Glutamatergic neuron (in vitro differentiated cells): ENCODE measurements at regions not wholly inside any gene's neighbourhood (a gene's known extent, or its start where the extent isn't known, plus 50 kb on each side); places are given as distances from the start of the nearest gene placed in this dataset.

Experiments
- DNase-seq: peaks from one replicate; pipeline ENCODE4 v3.0.0; 2022
- H3K27ac Mint-ChIP-seq: one replicate; pipeline ENCODE4 v1.8.0; 2020; ENCODE audit warnings: mild to moderate bottlenecking, mixed read lengths, inconsistent platforms; ENCODE audit not compliant: unreplicated experiment
- H3K27me3 Mint-ChIP-seq: one replicate; pipeline ENCODE4 v1.8.0; 2020; ENCODE audit warnings: mild to moderate bottlenecking, moderate library complexity, mixed read lengths, inconsistent platforms; ENCODE audit not compliant: unreplicated experiment
- H3K36me3 Mint-ChIP-seq: one replicate; pipeline ENCODE4 v1.8.0; 2020; ENCODE audit warnings: mild to moderate bottlenecking, mixed read lengths, inconsistent platforms; ENCODE audit not compliant: unreplicated experiment
- H3K4me1 Mint-ChIP-seq: one replicate; pipeline ENCODE4 v1.8.0; 2020; ENCODE audit warnings: mild to moderate bottlenecking, low read depth, mixed read lengths, inconsistent platforms; ENCODE audit not compliant: unreplicated experiment
- H3K4me3 Mint-ChIP-seq: one replicate; pipeline ENCODE4 v1.8.0; 2020; ENCODE audit warnings: mild to moderate bottlenecking, mixed read lengths, inconsistent platforms; ENCODE audit not compliant: unreplicated experiment
- H3K9me3 Mint-ChIP-seq: one replicate; pipeline ENCODE4 v1.8.0; 2020; ENCODE audit warnings: mild to moderate bottlenecking, moderate library complexity, mixed read lengths, inconsistent platforms; ENCODE audit not compliant: unreplicated experiment
- CTCF ChIP-seq: fragments of 200-600 bp; sonication (generic); IDR thresholded peaks from one replicate; pipeline ENCODE4 v1.5.0; 2021; ENCODE audit not compliant: partially characterized antibody, unreplicated experiment

DNA sequence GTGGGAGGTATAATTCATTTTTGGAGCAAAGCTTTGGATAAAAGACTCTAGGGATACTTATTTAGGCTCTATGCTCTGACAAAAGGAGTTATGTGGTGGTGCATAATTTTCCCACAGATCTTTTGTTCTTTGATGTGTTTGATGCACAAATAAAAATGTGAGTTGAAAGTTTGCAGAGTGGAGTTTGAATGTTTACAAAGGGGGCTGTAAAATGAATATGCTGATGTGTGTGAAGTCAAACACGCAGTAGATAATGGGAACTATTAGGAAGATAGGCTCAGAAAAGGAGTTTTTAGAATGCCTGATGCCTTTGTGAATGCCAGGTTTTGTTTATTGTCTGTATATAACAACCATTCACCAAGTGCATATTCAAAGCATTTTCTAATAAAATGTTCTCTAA is 545.0 kb upstream of the EPHA7 start:
- DNase-seq = no peak
- Mint-ChIP-seq H3K4me3 (no peak overlapping the region), H3K27ac (no peak overlapping the region), H3K36me3 (no peaks in the 10 kb centered on the region), H3K4me1 (no peaks in the 10 kb centered on the region), H3K27me3 (no peaks in the 10 kb centered on the region), H3K9me3 (no peaks in the 10 kb centered on the region)
- no peak for TF ChIP-seq CTCF

DNA sequence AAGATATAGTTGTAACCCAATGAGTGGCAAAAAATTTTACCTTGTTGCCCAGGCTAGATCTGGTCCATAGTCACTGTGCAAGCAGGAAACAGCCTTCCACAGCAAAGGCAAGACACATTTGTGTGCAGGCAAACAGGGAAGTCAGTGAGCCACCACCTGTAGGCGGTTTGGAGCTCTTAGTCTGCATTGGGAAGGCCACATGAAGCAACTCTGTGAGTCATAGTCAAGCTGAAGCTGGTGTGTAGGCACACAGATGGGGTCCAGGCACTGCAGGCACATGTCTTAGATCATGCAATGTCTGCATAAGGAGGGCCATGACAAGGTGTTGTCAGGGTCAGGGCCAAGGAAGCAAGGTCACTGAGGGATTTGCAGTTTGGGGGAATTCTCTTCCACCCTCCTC is 543.2 kb upstream of the EPHA7 start:
- Mint-ChIP-seq H3K36me3 (no peaks in the 10 kb centered on the region), H3K27me3 (no peaks in the 10 kb centered on the region), H3K9me3 (no peaks in the 10 kb centered on the region), H3K4me1 (no peaks in the 10 kb centered on the region), H3K4me3 (no peak overlapping the region), H3K27ac (no peak overlapping the region)
- no peak for TF ChIP-seq CTCF
- no peak for DNase-seq

GRCh38 chr6:93954584-93954983 is 535.2 kb upstream of the EPHA7 start:
- Mint-ChIP-seq H3K9me3 (no peaks in the 10 kb centered on the region), H3K27ac (no peak overlapping the region), H3K4me3 (no peak overlapping the region), H3K36me3 (no peaks in the 10 kb centered on the region), H3K4me1 (no peaks in the 10 kb centered on the region), H3K27me3 (no peaks in the 10 kb centered on the region)
- no peak for DNase-seq
- no peak for TF ChIP-seq CTCF

DNA sequence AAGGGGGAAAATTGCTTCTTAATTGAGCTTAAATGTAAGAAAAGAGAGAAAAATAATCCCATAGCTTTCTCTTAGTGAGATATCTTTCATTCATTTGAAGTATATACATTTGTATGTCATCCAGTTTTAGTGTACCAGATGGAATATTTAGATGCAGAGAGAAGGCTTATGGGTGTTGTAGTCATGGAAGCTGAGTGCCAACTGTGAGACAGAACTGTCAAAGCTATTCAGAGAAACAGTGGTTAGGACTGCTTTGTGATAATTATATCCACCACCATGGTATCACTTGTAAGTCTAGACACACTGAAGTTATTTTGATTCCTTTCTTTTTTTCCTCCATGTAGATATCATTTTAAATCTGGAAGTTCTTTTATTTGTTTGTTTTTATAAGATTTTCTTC is 524.3 kb upstream of the EPHA7 start:
- Mint-ChIP-seq H3K4me3 (no peak overlapping the region), H3K9me3 (no peaks in the 10 kb centered on the region), H3K27me3 (peaks cover 2% of the 10 kb centered on the region), H3K36me3 (no peaks in the 10 kb centered on the region), H3K27ac (no peak overlapping the region), H3K4me1 (peaks cover 11% of the 10 kb centered on the region)
- DNase-seq = no peak
- no peak for TF ChIP-seq CTCF

DNA sequence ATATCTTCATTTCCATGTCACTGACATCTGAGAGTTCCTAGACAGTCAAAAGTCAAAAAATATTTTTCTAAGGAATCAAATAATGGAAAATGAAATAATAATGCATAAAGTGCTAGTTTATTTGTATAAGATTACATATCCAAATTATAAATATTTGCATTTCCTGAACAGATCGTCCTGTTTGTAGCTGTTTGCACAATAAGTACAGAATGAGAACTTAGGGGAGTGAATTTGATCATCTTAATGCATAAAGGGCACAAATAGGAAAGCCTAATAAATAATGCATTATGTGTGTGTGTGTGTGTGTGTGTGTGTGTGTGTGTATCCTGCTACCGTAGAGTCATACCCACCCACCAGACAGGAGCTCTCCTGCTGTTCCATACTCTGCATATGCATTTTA is 521.0 kb upstream of the EPHA7 start:
- no peak overlapping the region for H3K4me3 Mint-ChIP-seq
- H3K27ac Mint-ChIP-seq = no peak overlapping the region
- H3K27me3 Mint-ChIP-seq = peaks cover 2% of the 10 kb centered on the region

More for the DNA sequence above, 521.0 kb upstream of the EPHA7 start:
- Mint-ChIP-seq H3K9me3 (no peaks in the 10 kb centered on the region), H3K4me1 (peaks cover 21% of the 10 kb centered on the region), H3K36me3 (no peaks in the 10 kb centered on the region)
- no peak for DNase-seq
- no peak for TF ChIP-seq CTCF
